ENCODE measurements at regions not wholly inside any gene's neighbourhood (a gene's known extent, or its start where the extent isn't known, plus 50 kb on each side); places are given as distances from the start of the nearest gene placed in this dataset.
"Not testable (repeated sequence)": the region's sequence is repeated elsewhere in the genome, so short reads cannot be mapped to it uniquely, and the experiment has no call there.

DNA sequence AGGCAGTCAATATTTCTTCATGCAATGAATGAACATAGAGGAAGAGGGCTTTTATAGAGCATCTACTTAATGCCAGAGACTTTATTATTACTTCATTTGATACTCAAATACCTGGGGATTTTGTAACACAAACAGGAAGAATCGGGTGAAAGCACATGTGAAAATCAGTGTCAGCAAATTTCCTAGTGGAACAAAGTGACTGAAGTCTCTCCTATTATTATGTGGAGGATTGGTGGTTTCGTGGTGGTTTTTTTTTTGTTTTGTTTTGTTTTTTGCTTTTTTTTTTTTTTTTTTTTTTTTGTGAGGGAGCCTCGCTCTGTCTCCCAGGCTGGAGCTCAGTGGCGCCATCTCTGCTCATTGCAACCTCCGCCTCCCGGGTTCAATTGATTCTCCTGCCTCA lies 207.0 kb downstream of the RRAGB start:
- no peak for TF ChIP-seq CTCF (IDR thresholded peaks at IDR 0.05)
- ATAC-seq (ENCODE audit: low FRiP score) (no peak), DNase-seq (ENCODE audit: low spot score) (no peak)

GRCh38 chrX:55928529-55928928 lies 211.0 kb downstream of the RRAGB start:
- ATAC-seq (ENCODE audit: low FRiP score) = not testable (repeated sequence)

More at GRCh38 chrX:55928529-55928928, 211.0 kb downstream of the RRAGB start:
- DNase-seq (ENCODE audit: low spot score) = not testable (repeated sequence)
